ENCODE measurements at regions not wholly inside any gene's neighbourhood (a gene's known extent, or its start where the extent isn't known, plus 50 kb on each side); places are given as distances from the start of the nearest gene placed in this dataset.

GRCh38 chr13:62085337-62086229, 669.9 kb upstream of the PCDH20 start:
- DNase-seq: no peak

- no peak for DNase-seq
Measured at GRCh38 chr13:62084728-62085127, 669.1 kb upstream of the PCDH20 start.

- no peak for DNase-seq
Measured at GRCh38 chr13:62067821-62068220, 652.2 kb upstream of the PCDH20 start.

- DNase-seq: no peak
Measured at GRCh38 chr13:62065016-62065415, 649.4 kb upstream of the PCDH20 start.

GRCh38 chr13:62061751-62062150, 646.1 kb upstream of the PCDH20 start:
- no peak for DNase-seq

- DNase-seq: no peak
Measured at GRCh38 chr13:62060570-62060969, 644.9 kb upstream of the PCDH20 start.

- no peak for DNase-seq
Measured at GRCh38 chr13:62057286-62057685, 641.6 kb upstream of the PCDH20 start.

GRCh38 chr13:62049992-62050391, 634.3 kb upstream of the PCDH20 start:
- no peak for DNase-seq

GRCh38 chr13:62046512-62046911, 630.9 kb upstream of the PCDH20 start:
- no peak for DNase-seq

- no peak for DNase-seq
Measured at GRCh38 chr13:62043600-62043999, 628.0 kb upstream of the PCDH20 start.

GRCh38 chr13:62040806-62041205, 625.2 kb upstream of the PCDH20 start:
- DNase-seq: no peak

GRCh38 chr13:62040078-62040477, 624.4 kb upstream of the PCDH20 start:
- no peak for DNase-seq

- DNase-seq: no peak
Measured at GRCh38 chr13:62038214-62038613, 622.6 kb upstream of the PCDH20 start.

GRCh38 chr13:62035981-62036380, 620.3 kb upstream of the PCDH20 start:
- no peak for DNase-seq

GRCh38 chr13:62033934-62034333, 618.3 kb upstream of the PCDH20 start:
- DNase-seq: no peak

GRCh38 chr13:62022369-62022768, 606.7 kb upstream of the PCDH20 start:
- no peak for DNase-seq

GRCh38 chr13:62019858-62020257, 604.2 kb upstream of the PCDH20 start:
- no peak for DNase-seq

- no peak for DNase-seq
Measured at GRCh38 chr13:62014299-62014698, 598.6 kb upstream of the PCDH20 start.

- DNase-seq: no peak
Measured at GRCh38 chr13:62003452-62003851, 587.8 kb upstream of the PCDH20 start.

- DNase-seq: no peak
Measured at GRCh38 chr13:61994174-61994573, 578.5 kb upstream of the PCDH20 start.

GRCh38 chr13:61989978-61990377, 574.3 kb upstream of the PCDH20 start:
- no peak for DNase-seq

GRCh38 chr13:61988810-61989209, 573.2 kb upstream of the PCDH20 start:
- no peak for DNase-seq

- DNase-seq: no peak
Measured at GRCh38 chr13:61975001-61975400, 559.4 kb upstream of the PCDH20 start.

GRCh38 chr13:61965756-61966155, 550.1 kb upstream of the PCDH20 start:
- DNase-seq: no peak

GRCh38 chr13:61960981-61961380, 545.3 kb upstream of the PCDH20 start:
- no peak for DNase-seq

Measured in 8988T (cell line).